ENCODE measurements at regions not wholly inside any gene's neighbourhood (a gene's known extent, or its start where the extent isn't known, plus 50 kb on each side); places are given as distances from the start of the nearest gene placed in this dataset.

- TF ChIP-seq CTCF (IDR thresholded peaks at IDR 0.05) (no peak), POLR2A (IDR thresholded peaks at IDR 0.05) (no peak), POLR2AphosphoS5 (IDR thresholded peaks at IDR 0.05) (no peak), EP300 (IDR thresholded peaks at IDR 0.05) (no peak)
Measured at GRCh38 chr21:35905963-35906345, 154.4 kb downstream of the SETD4 start.

All from suprapubic skin (tissue), 4 donors.